ENCODE measurements at regions not wholly inside any gene's neighbourhood (a gene's known extent, or its start where the extent isn't known, plus 50 kb on each side); places are given as distances from the start of the nearest gene placed in this dataset.

GRCh38 chr12:111157486-111157885 is 211.4 kb downstream of the PHETA1 start:
- DNase-seq (ENCODE audit: low read depth in 1 of 2, low spot score in 1 of 2): no peak
- no peak for TF ChIP-seq SPI1 (IDR thresholded peaks at IDR 0.05; ENCODE audit: borderline replicate concordance, low read depth)
- TF ChIP-seq REST (IDR thresholded peaks at IDR 0.05; ENCODE audit: insufficient replicate concordance, low read depth): no peak
- TF ChIP-seq POLR2AphosphoS5 (IDR thresholded peaks at IDR 0.05; ENCODE audit: low read depth): no peak
- no peak for TF ChIP-seq CTCF (IDR thresholded peaks at IDR 0.05; ENCODE audit: insufficient read depth, low read length)
- TF ChIP-seq GABPA (IDR thresholded peaks at IDR 0.05; ENCODE audit: low read depth): no peak
- Histone ChIP-seq H3K27ac (replicated peaks) (no peak overlapping the region), H3K4me3 (replicated peaks; ENCODE audit: insufficient read depth, low read length) (no peak overlapping the region), H3K27me3 (ENCODE audit: insufficient read depth, poor library complexity, severe bottlenecking) (no peaks in the 10 kb centered on the region)

GRCh38 chr12:111156304-111156703 is 212.6 kb downstream of the PHETA1 start:
- no peak overlapping the region for H3K27ac ChIP-seq (replicated peaks)
- no peaks in the 10 kb centered on the region for H3K27me3 ChIP-seq (ENCODE audit: insufficient read depth, poor library complexity, severe bottlenecking)
- TF ChIP-seq GABPA (IDR thresholded peaks at IDR 0.05; ENCODE audit: low read depth) (no peak), POLR2AphosphoS5 (IDR thresholded peaks at IDR 0.05; ENCODE audit: low read depth) (no peak), SPI1 (IDR thresholded peaks at IDR 0.05; ENCODE audit: borderline replicate concordance, low read depth) (no peak), CTCF (IDR thresholded peaks at IDR 0.05; ENCODE audit: insufficient read depth, low read length) (no peak), REST (IDR thresholded peaks at IDR 0.05; ENCODE audit: insufficient replicate concordance, low read depth) (no peak)
- H3K4me3 ChIP-seq (replicated peaks; ENCODE audit: insufficient read depth, low read length): no peak overlapping the region
- DNase-seq (ENCODE audit: low read depth in 1 of 2, low spot score in 1 of 2): no peak

- DNase-seq (ENCODE audit: low read depth in 1 of 2, low spot score in 1 of 2): peak in 1 of 2 experiments; percentile 65
- TF ChIP-seq CTCF (IDR thresholded peaks at IDR 0.05; ENCODE audit: insufficient read depth, low read length) (no peak), GABPA (IDR thresholded peaks at IDR 0.05; ENCODE audit: low read depth) (no peak), SPI1 (IDR thresholded peaks at IDR 0.05; ENCODE audit: borderline replicate concordance, low read depth) (no peak), POLR2AphosphoS5 (IDR thresholded peaks at IDR 0.05; ENCODE audit: low read depth) (no peak), REST (IDR thresholded peaks at IDR 0.05; ENCODE audit: insufficient replicate concordance, low read depth) (no peak)
- Histone ChIP-seq H3K4me3 (replicated peaks; ENCODE audit: insufficient read depth, low read length) (no peak overlapping the region), H3K27me3 (ENCODE audit: insufficient read depth, poor library complexity, severe bottlenecking) (no peaks in the 10 kb centered on the region), H3K27ac (replicated peaks) (no peak overlapping the region)
These were observed 213.4 kb downstream of the PHETA1 start for GRCh38 chr12:111155521-111155920.

Data from HL-60 (cell line).